ENCODE measurements at regions not wholly inside any gene's neighbourhood (a gene's known extent, or its start where the extent isn't known, plus 50 kb on each side); places are given as distances from the start of the nearest gene placed in this dataset.

- no peak for DNase-seq
These were observed 176.7 kb downstream of the NUAK1 start for GRCh38 chr12:105961821-105962671.

GRCh38 chr12:105967038-105967776, 171.5 kb downstream of the NUAK1 start:
- no peak for DNase-seq

GRCh38 chr12:105968025-105968424, 170.7 kb downstream of the NUAK1 start:
- no peak for DNase-seq

- no peak for DNase-seq
These were observed 167.9 kb downstream of the NUAK1 start for GRCh38 chr12:105970885-105971284.

- no peak for DNase-seq
These were observed 164.0 kb downstream of the NUAK1 start for GRCh38 chr12:105974738-105975137.

GRCh38 chr12:105975351-105975750, 163.4 kb downstream of the NUAK1 start:
- DNase-seq: no peak

GRCh38 chr12:105977236-105977635, 161.5 kb downstream of the NUAK1 start:
- DNase-seq: no peak

GRCh38 chr12:105977652-105978051, 161.1 kb downstream of the NUAK1 start:
- no peak for DNase-seq

- no peak for DNase-seq
These were observed 160.5 kb downstream of the NUAK1 start for GRCh38 chr12:105978276-105978675.

GRCh38 chr12:105978686-105979085, 160.1 kb downstream of the NUAK1 start:
- DNase-seq: no peak

- no peak for DNase-seq
These were observed 158.7 kb downstream of the NUAK1 start for GRCh38 chr12:105980085-105980484.

GRCh38 chr12:105980533-105980932, 158.2 kb downstream of the NUAK1 start:
- DNase-seq: no peak

- no peak for DNase-seq
These were observed 156.7 kb downstream of the NUAK1 start for GRCh38 chr12:105982022-105982421.

GRCh38 chr12:105983622-105984320, 155.0 kb downstream of the NUAK1 start:
- no peak for DNase-seq

GRCh38 chr12:105985383-105985782, 153.4 kb downstream of the NUAK1 start:
- no peak for DNase-seq

- DNase-seq: no peak
These were observed 151.7 kb downstream of the NUAK1 start for GRCh38 chr12:105986779-105987684.

GRCh38 chr12:105987685-105988035, 151.1 kb downstream of the NUAK1 start:
- DNase-seq: no peak

- no peak for DNase-seq
These were observed 145.7 kb downstream of the NUAK1 start for GRCh38 chr12:105992849-105993740.

GRCh38 chr12:105993766-105994555, 144.8 kb downstream of the NUAK1 start:
- no peak for DNase-seq

GRCh38 chr12:105995961-105996431, 142.8 kb downstream of the NUAK1 start:
- DNase-seq: no peak

Measured in occipital lobe (tissue), 1 donor.